PC-9 (cell line): ENCODE measurements at regions not wholly inside any gene's neighbourhood (a gene's known extent, or its start where the extent isn't known, plus 50 kb on each side); places are given as distances from the start of the nearest gene placed in this dataset.
"Not testable (repeated sequence)": the region's sequence is repeated elsewhere in the genome, so short reads cannot be mapped to it uniquely, and the experiment has no call there.

Experiments used
- BruUV-seq: library from RNA; stranded (reverse); fragments of 400-500 nt; replicated peaks from 2 replicates; lab custom pipeline; 2021; lab: Mats Ljungman, UMichigan
- CTCF ChIA-PET: fragments of 300-600 bp; sonication (Branson Sonifier 250); formaldehyde crosslinking; loops from one replicate; lab custom pipeline; 2022; ENCODE audit warnings: antibody characterized with exemption; lab: Charles Lee
- POLR2A ChIA-PET: fragments of 300-600 bp; sonication (Branson Sonifier 250); formaldehyde crosslinking; loops from one replicate; lab custom pipeline; 2022; ENCODE audit warnings: antibody characterized with exemption; ENCODE audit not compliant: unreplicated experiment; lab: Charles Lee
- DNase-seq, 2 experiments: peaks; one replicate each; pipeline versions ENCODE4 v3.0.0 to v3.0.0-alpha.2; 2015 to 2022; ENCODE audit warnings: mixed read lengths in 1 of 2
- H2AFZ ChIP-seq: fragments of 200-600 bp; sonication (generic); 2 replicates; pipeline ENCODE4 v1.8.1; 2017; ENCODE audit warnings: antibody characterized with exemption
- H3F3A ChIP-seq: fragments of 200-600 bp; sonication (generic); 2 replicates; pipeline ENCODE4 v1.8.1; 2017; ENCODE audit warnings: antibody characterized with exemption, mild to moderate bottlenecking, low read depth; ENCODE audit not compliant: insufficient read depth
- H3K27ac ChIP-seq: fragments of 200-600 bp; sonication (generic); 2 replicates; pipeline ENCODE4 v1.6.1; 2016; ENCODE audit warnings: mixed run types
- H3K27me3 ChIP-seq: fragments of 200-600 bp; sonication (generic); 2 replicates; pipeline ENCODE4 v1.6.1; 2016; ENCODE audit warnings: low read depth, mixed run types; ENCODE audit not compliant: insufficient read depth
- H3K36me3 ChIP-seq: fragments of 200-600 bp; sonication (generic); 2 replicates; pipeline ENCODE4 v1.6.1; 2016; ENCODE audit warnings: low read depth, mixed run types
- H3K4me1 ChIP-seq: fragments of 200-600 bp; sonication (generic); replicated peaks from 2 replicates; pipeline ENCODE4 v1.6.1; 2016; ENCODE audit warnings: mixed run types; ENCODE audit not compliant: insufficient read depth
- H3K4me2 ChIP-seq: fragments of 200-600 bp; sonication (generic); 2 replicates; pipeline ENCODE4 v1.6.1; 2017; ENCODE audit warnings: mixed run types
- H3K4me3 ChIP-seq: fragments of 200-600 bp; sonication (generic); 2 replicates; pipeline ENCODE4 v1.6.1; 2016; ENCODE audit warnings: mixed run types
- H3K79me2 ChIP-seq: fragments of 200-600 bp; sonication (generic); 2 replicates; pipeline ENCODE4 v1.6.1; 2017; ENCODE audit warnings: low read depth, mixed run types
- H3K9me2 ChIP-seq: fragments of 200-600 bp; sonication (generic); 2 replicates; pipeline ENCODE4 v1.8.1; 2017; ENCODE audit warnings: mild to moderate bottlenecking; ENCODE audit not compliant: insufficient read depth
- H3K9me3 ChIP-seq: fragments of 200-600 bp; sonication (generic); 2 replicates; pipeline ENCODE4 v1.8.1; 2016; ENCODE audit warnings: low read depth; ENCODE audit not compliant: insufficient read depth
- H4K20me1 ChIP-seq: fragments of 200-600 bp; sonication (generic); 2 replicates; pipeline ENCODE4 v1.8.1; 2017; ENCODE audit not compliant: insufficient read depth
- intact Hi-C: fragments of 100-400 bp; cut with micrococcal nuclease; formaldehyde crosslinking; loops from one replicate; pipeline ENCODE4 v1.10.0; 2022; ENCODE audit not compliant: unreplicated experiment

GRCh38 chr22:11030571-11031410, 4497.2 kb upstream of the OR11H1 start:
- H2AFZ ChIP-seq, H3K9me3 ChIP-seq, H3K4me1 ChIP-seq, DNase-seq, H3K4me2 ChIP-seq, H3K9me2 ChIP-seq, H3K27ac ChIP-seq, BruUV-seq, H3F3A ChIP-seq, H3K79me2 ChIP-seq, CTCF ChIA-PET, H3K4me3 ChIP-seq, H3K36me3 ChIP-seq, H3K27me3 ChIP-seq, POLR2A ChIA-PET, H4K20me1 ChIP-seq, intact Hi-C loops: not testable (repeated sequence)

DNA sequence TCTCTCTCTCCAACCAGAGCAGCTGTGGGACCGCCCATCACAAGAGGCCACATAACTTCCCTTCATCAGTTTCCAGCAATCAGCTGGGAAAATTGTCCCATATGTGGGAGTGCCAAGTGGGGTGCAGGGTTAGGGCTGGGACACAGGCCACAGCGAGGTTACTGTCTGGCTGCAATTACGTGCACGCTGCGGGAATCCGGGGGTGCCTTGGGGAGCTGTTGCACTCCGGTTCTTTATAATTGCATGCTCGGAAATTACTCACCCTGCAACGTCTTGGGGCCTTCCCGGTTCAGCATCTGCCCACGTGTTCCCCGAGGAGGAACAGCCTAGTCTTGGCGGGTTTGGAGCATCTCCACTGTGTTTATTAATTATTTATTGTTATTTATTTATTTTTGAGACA, 4495.9 kb upstream of the OR11H1 start:
- H3F3A ChIP-seq, H3K27ac ChIP-seq, H3K27me3 ChIP-seq, H4K20me1 ChIP-seq, DNase-seq, BruUV-seq, H3K4me3 ChIP-seq, H3K79me2 ChIP-seq, H3K4me2 ChIP-seq, H3K36me3 ChIP-seq, H3K4me1 ChIP-seq, H3K9me3 ChIP-seq, H2AFZ ChIP-seq, H3K9me2 ChIP-seq, POLR2A ChIA-PET, intact Hi-C loops, CTCF ChIA-PET: not testable (repeated sequence)

DNA sequence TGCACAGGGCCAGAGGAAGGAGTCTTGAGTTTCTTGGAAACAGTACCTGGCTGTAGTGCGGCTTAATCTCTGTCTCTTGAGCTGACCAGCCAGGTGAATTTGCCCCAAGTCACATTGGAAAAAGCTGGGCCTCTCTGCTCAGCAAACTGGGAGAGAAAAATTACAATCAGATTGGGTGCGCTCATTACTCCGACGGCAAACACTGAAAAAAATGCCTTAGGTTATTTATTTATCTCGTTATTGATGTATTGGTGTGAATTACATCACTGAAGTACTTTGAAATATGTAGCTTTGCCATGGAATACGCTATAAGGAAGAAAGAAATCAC, 4493.4 kb upstream of the OR11H1 start:
- H3K9me2 ChIP-seq, H3K9me3 ChIP-seq, H3K36me3 ChIP-seq, H3K4me3 ChIP-seq, H3K79me2 ChIP-seq, H3K27ac ChIP-seq, BruUV-seq, H3K4me1 ChIP-seq, H3F3A ChIP-seq, H4K20me1 ChIP-seq, H3K27me3 ChIP-seq, DNase-seq, H3K4me2 ChIP-seq, intact Hi-C loops, H2AFZ ChIP-seq, POLR2A ChIA-PET, CTCF ChIA-PET: not testable (repeated sequence)

DNA sequence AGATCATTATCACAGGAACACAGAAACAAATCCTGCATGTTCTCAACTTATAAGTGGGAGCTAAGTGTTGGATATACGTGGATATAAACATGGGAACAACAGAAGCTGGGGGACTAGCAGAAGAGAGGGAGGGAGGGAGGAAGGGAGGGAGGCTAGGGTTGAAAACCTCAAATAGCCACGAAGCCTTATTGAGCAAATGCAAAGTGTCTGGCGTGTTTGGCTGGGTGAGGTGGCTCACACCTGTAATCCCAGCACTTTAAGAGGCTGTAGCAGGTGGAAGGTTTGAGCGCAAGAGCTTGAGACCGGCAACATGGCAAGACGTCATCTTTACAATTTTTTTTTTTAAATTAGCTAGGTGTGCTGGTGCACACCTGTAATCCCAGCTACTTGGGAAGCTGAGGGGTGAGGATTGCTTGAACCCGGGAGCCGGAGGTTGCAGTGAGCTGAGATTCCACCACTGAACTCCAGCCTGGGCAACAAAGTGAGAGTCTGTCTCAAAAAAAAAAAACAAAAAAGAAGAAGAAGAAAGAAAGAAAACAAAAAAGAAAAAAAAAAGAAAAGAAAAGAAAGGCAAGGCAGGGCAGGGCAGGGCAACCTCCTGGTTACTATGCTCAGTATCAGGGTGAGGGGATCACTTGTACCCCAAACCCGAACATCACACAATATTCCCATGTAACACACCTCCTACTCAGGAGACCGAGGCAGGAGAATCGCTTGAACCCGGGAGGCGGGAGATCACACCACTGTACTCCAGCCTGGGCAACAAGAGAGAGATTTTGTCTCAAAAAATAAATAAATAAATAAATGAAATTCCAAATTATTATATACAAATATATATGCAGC, 4492.7 kb upstream of the OR11H1 start:
- H3K4me3 ChIP-seq, H2AFZ ChIP-seq, H3K27ac ChIP-seq, H3K9me2 ChIP-seq, H3K79me2 ChIP-seq, CTCF ChIA-PET, POLR2A ChIA-PET, H3K36me3 ChIP-seq, H3K27me3 ChIP-seq, intact Hi-C loops, H3K4me1 ChIP-seq, H3K4me2 ChIP-seq, BruUV-seq, H4K20me1 ChIP-seq, DNase-seq, H3K9me3 ChIP-seq, H3F3A ChIP-seq: not testable (repeated sequence)

DNA sequence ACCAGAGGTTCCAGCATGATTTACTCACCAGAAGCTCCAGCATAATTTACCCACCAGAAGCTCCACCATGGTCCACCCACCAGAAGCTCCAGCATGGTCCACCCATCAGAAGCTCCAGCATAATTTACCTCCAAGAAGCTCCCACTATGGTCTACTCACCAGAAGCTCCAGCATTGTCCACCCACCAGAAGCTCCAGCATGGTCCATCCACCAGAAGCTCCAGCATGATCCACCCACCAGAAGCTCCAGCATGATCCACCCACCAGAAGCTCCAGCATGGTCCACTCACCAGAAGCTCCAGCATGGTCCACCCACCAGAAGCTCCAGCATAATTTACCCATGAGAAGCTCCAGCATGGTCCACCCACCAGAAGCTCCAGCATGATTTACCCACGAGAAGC, 4490.7 kb upstream of the OR11H1 start:
- DNase-seq, POLR2A ChIA-PET, H3K79me2 ChIP-seq, H3F3A ChIP-seq, H3K4me1 ChIP-seq, H3K4me3 ChIP-seq, H3K27ac ChIP-seq, H3K9me2 ChIP-seq, H3K9me3 ChIP-seq, intact Hi-C loops, H3K27me3 ChIP-seq, H2AFZ ChIP-seq, H3K36me3 ChIP-seq, H4K20me1 ChIP-seq, CTCF ChIA-PET, H3K4me2 ChIP-seq, BruUV-seq: not testable (repeated sequence)

DNA sequence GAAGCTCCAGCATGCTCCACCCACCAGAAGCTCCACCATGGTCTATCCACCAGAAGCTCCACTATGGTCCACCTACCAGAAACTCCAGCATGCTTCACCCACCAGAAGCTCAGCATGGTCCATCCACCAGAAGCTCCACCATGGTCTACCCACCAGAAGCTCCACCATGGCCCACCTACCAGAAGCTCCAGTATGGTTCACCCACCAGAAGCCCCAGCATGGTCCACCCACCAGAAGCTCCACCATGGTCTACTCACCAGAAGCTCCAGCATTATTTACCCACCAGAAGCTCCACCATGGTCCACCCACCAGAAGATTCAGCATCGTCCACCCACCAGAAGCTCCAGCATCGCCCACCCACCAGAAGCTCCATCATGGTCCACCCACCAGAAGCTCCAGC, 4490.2 kb upstream of the OR11H1 start:
- H3K4me3 ChIP-seq, H3K4me2 ChIP-seq, H3F3A ChIP-seq, H3K4me1 ChIP-seq, POLR2A ChIA-PET, H2AFZ ChIP-seq, intact Hi-C loops, CTCF ChIA-PET, H3K79me2 ChIP-seq, H3K27me3 ChIP-seq, H3K9me3 ChIP-seq, H3K9me2 ChIP-seq, DNase-seq, BruUV-seq, H3K36me3 ChIP-seq, H3K27ac ChIP-seq, H4K20me1 ChIP-seq: not testable (repeated sequence)

DNA sequence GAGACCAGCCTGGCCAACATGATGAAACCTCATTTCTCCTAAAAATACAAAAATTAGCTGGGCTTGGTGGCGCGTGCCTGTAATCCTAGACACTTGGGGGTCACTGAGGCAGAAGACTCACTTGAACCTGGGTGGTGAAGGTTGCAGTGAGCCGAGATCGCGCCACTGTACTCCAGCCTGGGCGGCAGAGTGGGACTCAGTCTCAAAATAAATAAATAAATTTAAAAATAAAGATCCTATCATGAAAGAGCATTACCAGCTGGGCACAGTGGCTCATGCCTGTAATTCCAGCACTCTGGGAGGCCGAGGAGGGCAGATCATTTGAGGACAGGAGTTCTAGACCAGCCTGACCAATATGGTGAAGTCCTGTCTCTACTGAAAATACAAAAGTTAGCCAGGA, 4489.2 kb upstream of the OR11H1 start:
- H4K20me1 ChIP-seq, H2AFZ ChIP-seq, H3K79me2 ChIP-seq, H3K4me3 ChIP-seq, CTCF ChIA-PET, H3K9me3 ChIP-seq, H3K4me2 ChIP-seq, H3K27ac ChIP-seq, BruUV-seq, H3K9me2 ChIP-seq, DNase-seq, H3K4me1 ChIP-seq, POLR2A ChIA-PET, H3K27me3 ChIP-seq, intact Hi-C loops, H3F3A ChIP-seq, H3K36me3 ChIP-seq: not testable (repeated sequence)
